ENCODE measurements at regions not wholly inside any gene's neighbourhood (a gene's known extent, or its start where the extent isn't known, plus 50 kb on each side); places are given as distances from the start of the nearest gene placed in this dataset.

- no peak for TF ChIP-seq ZNF274 (IDR thresholded peaks at IDR 0.05; ENCODE audit: low read depth, low read length)
- TF ChIP-seq SUZ12 (IDR thresholded peaks at IDR 0.05; ENCODE audit: extremely low read depth, insufficient read depth, insufficient read length), result no peak
Observed at GRCh38 chr4:130603043-130603442, 1507.1 kb downstream of the C4orf33 start.
